Neural progenitor cell (in vitro differentiated cells): ENCODE measurements at regions not wholly inside any gene's neighbourhood (a gene's known extent, or its start where the extent isn't known, plus 50 kb on each side); places are given as distances from the start of the nearest gene placed in this dataset.

Experiments
- DNase-seq: peaks from one replicate; pipeline ENCODE4 v3.0.0-alpha.2; 2016; ENCODE audit warnings: low spot score
- H2AFZ ChIP-seq: fragments of 200-600 bp; sonication (generic); replicated peaks from 2 replicates; pipeline ENCODE4 v1.6.1; 2016; ENCODE audit warnings: antibody characterized with exemption
- H3F3A ChIP-seq: fragments of 200-600 bp; sonication (generic); 2 replicates; pipeline ENCODE4 v1.6.1; 2016; ENCODE audit warnings: antibody characterized with exemption, low read depth
- H3K27ac ChIP-seq: fragments of 200-600 bp; sonication (generic); 2 replicates; pipeline ENCODE4 v1.5.1; 2016; ENCODE audit warnings: mild to moderate bottlenecking
- H3K27me3 ChIP-seq: fragments of 200-600 bp; sonication (generic); 2 replicates; pipeline ENCODE4 v1.6.1; 2016; ENCODE audit warnings: mild to moderate bottlenecking, moderate library complexity
- H3K36me3 ChIP-seq: fragments of 200-600 bp; sonication (generic); 2 replicates; pipeline ENCODE4 v1.5.1; 2016
- H3K4me1 ChIP-seq: fragments of 200-600 bp; sonication (generic); 2 replicates; pipeline ENCODE4 v1.6.1; 2016; ENCODE audit warnings: mixed run types
- H3K4me2 ChIP-seq: fragments of 200-600 bp; sonication (generic); 2 replicates; pipeline ENCODE4 v1.6.1; 2016
- H3K4me3 ChIP-seq: fragments of 200-600 bp; sonication (generic); 2 replicates; pipeline ENCODE4 v1.5.1; 2016
- H3K79me2 ChIP-seq: fragments of 200-600 bp; sonication (generic); 2 replicates; pipeline ENCODE4 v1.6.1; 2016; ENCODE audit warnings: low read depth
- H3K9ac ChIP-seq: fragments of 200-600 bp; sonication (generic); 2 replicates; pipeline ENCODE4 v1.6.1; 2016
- H3K9me3 ChIP-seq: fragments of 200-600 bp; sonication (generic); 2 replicates; pipeline ENCODE4 v1.5.1; 2016; ENCODE audit warnings: low read depth
- H4K20me1 ChIP-seq: fragments of 200-600 bp; sonication (generic); 2 replicates; pipeline ENCODE4 v1.6.1; 2016; ENCODE audit warnings: low read depth
- H3K27ac Mint-ChIP-seq: 3 replicates; pipeline ENCODE4 v1.8.0; 2021; ENCODE audit warnings: mixed read lengths
- H3K27me3 Mint-ChIP-seq: 2 replicates; pipeline ENCODE4 v1.8.0; 2022; ENCODE audit warnings: low read depth, mild to moderate bottlenecking, inconsistent platforms, moderate library complexity, mixed read lengths; ENCODE audit not compliant: insufficient read depth
- H3K36me3 Mint-ChIP-seq: 3 replicates; pipeline ENCODE4 v1.8.0; 2021; ENCODE audit warnings: mixed read lengths
- H3K4me1 Mint-ChIP-seq: 3 replicates; pipeline ENCODE4 v1.8.0; 2021; ENCODE audit warnings: mixed read lengths
- H3K4me3 Mint-ChIP-seq: 3 replicates; pipeline ENCODE4 v1.8.0; 2021; ENCODE audit warnings: mild to moderate bottlenecking, moderate library complexity, mixed read lengths
- H3K9me3 Mint-ChIP-seq: 3 replicates; pipeline ENCODE4 v1.8.0; 2020; ENCODE audit warnings: mixed read lengths
- CTCF ChIP-seq: fragments of 200-600 bp; sonication (generic); IDR thresholded peaks from 2 replicates; pipeline ENCODE4 v1.5.1; 2017; ENCODE audit warnings: antibody characterized with exemption, mild to moderate bottlenecking
- EZH2 ChIP-seq: fragments of 200-600 bp; sonication (generic); IDR thresholded peaks from 2 replicates; pipeline ENCODE4 v1.6.1; 2017; ENCODE audit warnings: antibody characterized with exemption, mild to moderate bottlenecking, moderate library complexity
- EZH2phosphoT487 ChIP-seq: fragments of 200-600 bp; sonication (generic); IDR thresholded peaks from 2 replicates; pipeline ENCODE4 v1.6.1; 2017; ENCODE audit warnings: antibody characterized with exemption

GRCh38 chr17:77353684-77354419, 213.1 kb downstream of the SEC14L1 start:
- H3K4me3 ChIP-seq, result no peak overlapping the region
- no peaks in the 10 kb centered on the region for H3K9me3 ChIP-seq
- no peak for DNase-seq
- Mint-ChIP-seq H3K4me3 (no peak overlapping the region), H3K27me3 (peaks cover 13% of the 10 kb centered on the region), H3K4me1 (peaks cover 36% of the 10 kb centered on the region), H3K36me3 (no peaks in the 10 kb centered on the region), H3K9me3 (peaks cover 2% of the 10 kb centered on the region), H3K27ac (peak overlapping the region; percentile 69)
- no peak overlapping the region for H3K4me2 ChIP-seq
- no peaks in the 10 kb centered on the region for H4K20me1 ChIP-seq
- H3K27me3 ChIP-seq, result no peaks in the 10 kb centered on the region
- H3F3A ChIP-seq, result peaks cover 4% of the 10 kb centered on the region
- H3K79me2 ChIP-seq, result no peaks in the 10 kb centered on the region
- no peak overlapping the region for H3K27ac ChIP-seq
- TF ChIP-seq EZH2 (no peak), CTCF (no peak), EZH2phosphoT487 (no peak)
- H3K9ac ChIP-seq, result no peak overlapping the region
- no peak overlapping the region for H2AFZ ChIP-seq
- no peaks in the 10 kb centered on the region for H3K36me3 ChIP-seq
- H3K4me1 ChIP-seq, result no peaks in the 10 kb centered on the region

GRCh38 chr17:77354420-77354669, 213.6 kb downstream of the SEC14L1 start:
- no peak overlapping the region for H3K4me3 Mint-ChIP-seq
- H3K9me3 Mint-ChIP-seq, result peaks cover 2% of the 10 kb centered on the region
- H3K27me3 ChIP-seq, result no peaks in the 10 kb centered on the region
- no peaks in the 10 kb centered on the region for H3K79me2 ChIP-seq
- TF ChIP-seq EZH2, result no peak
- no peak for TF ChIP-seq EZH2phosphoT487
- no peak for TF ChIP-seq CTCF
- DNase-seq, result no peak
- no peak overlapping the region for H2AFZ ChIP-seq
- no peaks in the 10 kb centered on the region for H3K36me3 ChIP-seq
- no peak overlapping the region for H3K27ac ChIP-seq
- H3K27me3 Mint-ChIP-seq, result peaks cover 13% of the 10 kb centered on the region
- peaks cover 36% of the 10 kb centered on the region for H3K4me1 Mint-ChIP-seq
- H3F3A ChIP-seq, result peaks cover 4% of the 10 kb centered on the region
- H3K4me3 ChIP-seq, result no peak overlapping the region
- no peak overlapping the region for H3K4me2 ChIP-seq
- H3K4me1 ChIP-seq, result no peaks in the 10 kb centered on the region
- H3K9ac ChIP-seq, result no peak overlapping the region
- H4K20me1 ChIP-seq, result no peaks in the 10 kb centered on the region
- no peaks in the 10 kb centered on the region for H3K9me3 ChIP-seq
- no peak overlapping the region for H3K27ac Mint-ChIP-seq
- no peaks in the 10 kb centered on the region for H3K36me3 Mint-ChIP-seq

- Mint-ChIP-seq H3K27me3 (peaks cover 13% of the 10 kb centered on the region), H3K4me1 (peaks cover 36% of the 10 kb centered on the region), H3K36me3 (no peaks in the 10 kb centered on the region), H3K27ac (peak overlapping the region; percentile 57), H3K9me3 (peaks cover 2% of the 10 kb centered on the region), H3K4me3 (no peak overlapping the region)
- no peaks in the 10 kb centered on the region for H3K36me3 ChIP-seq
- H3K4me1 ChIP-seq, result no peaks in the 10 kb centered on the region
- H3K4me2 ChIP-seq, result no peak overlapping the region
- no peak overlapping the region for H2AFZ ChIP-seq
- H3K27me3 ChIP-seq, result no peaks in the 10 kb centered on the region
- TF ChIP-seq EZH2phosphoT487 (no peak), CTCF (no peak), EZH2 (no peak)
- no peak overlapping the region for H3K9ac ChIP-seq
- peaks cover 4% of the 10 kb centered on the region for H3F3A ChIP-seq
- H3K4me3 ChIP-seq, result no peak overlapping the region
- H3K27ac ChIP-seq, result no peak overlapping the region
- no peaks in the 10 kb centered on the region for H4K20me1 ChIP-seq
- H3K79me2 ChIP-seq, result no peaks in the 10 kb centered on the region
- no peak for DNase-seq
- no peaks in the 10 kb centered on the region for H3K9me3 ChIP-seq
Observed at GRCh38 chr17:77354670-77355455, 214.1 kb downstream of the SEC14L1 start.
